ENCODE measurements at regions not wholly inside any gene's neighbourhood (a gene's known extent, or its start where the extent isn't known, plus 50 kb on each side); places are given as distances from the start of the nearest gene placed in this dataset.

DNA sequence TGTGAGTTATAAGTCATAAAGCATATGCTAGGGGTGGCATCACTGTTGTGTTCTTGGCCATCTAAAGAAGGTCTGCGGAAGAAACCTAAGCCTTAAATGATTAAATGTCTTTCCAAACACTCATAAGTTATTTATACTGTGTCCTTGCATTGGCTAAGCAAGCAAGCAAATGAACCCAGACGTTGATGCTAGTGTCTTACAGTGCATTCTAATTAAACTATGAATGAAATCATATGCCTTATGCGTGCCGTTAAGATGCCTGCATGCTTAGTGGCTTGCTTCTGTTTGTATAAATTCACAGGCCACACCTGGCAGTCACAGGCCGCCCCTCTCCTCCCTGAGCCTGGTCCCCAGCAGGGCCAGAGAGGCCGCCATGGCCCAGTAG lies 49.9 kb downstream of the RIN2 start:
- no peak for DNase-seq

- no peak for DNase-seq
These were observed 50.4 kb downstream of the RIN2 start for GRCh38 chr20:19808498-19808897.

DNA sequence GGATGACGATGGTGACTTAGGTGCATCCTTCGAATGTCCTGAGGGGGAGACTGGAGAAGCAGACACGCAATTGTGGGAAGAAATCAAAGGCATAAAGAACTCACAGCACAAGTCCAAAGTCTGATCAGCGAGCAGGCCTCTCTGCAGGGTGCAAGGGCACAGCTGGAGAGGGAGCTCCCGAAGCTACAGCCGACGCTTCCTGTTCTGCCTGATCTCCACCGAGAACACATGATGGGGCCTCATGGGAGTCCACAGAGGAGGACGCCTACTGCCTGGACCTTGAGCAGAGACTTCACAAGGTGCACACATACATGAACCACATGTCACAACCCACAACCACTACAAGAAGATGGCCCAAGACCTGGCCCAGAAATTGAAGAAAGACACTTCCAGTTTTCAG lies 51.4 kb downstream of the RIN2 start:
- DNase-seq: no peak

DNA sequence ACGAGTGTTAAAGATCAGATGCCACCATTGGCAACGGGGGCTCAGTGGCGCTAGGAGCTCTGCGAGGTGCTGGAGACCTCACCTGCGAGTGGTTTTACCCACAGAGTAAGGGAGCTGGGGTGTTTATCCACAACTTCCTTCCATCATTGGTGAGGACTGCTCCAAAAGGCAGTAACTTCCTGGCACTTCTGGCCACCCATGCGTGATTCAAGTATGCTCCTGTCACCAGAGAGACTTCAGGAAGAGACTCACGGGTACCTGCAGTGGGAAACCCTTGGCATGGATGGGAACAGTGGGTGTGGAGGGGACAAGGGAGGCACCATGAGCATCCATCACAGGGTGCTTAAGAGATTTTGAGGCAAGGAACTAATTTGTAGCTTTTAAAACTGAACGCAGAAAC lies 53.2 kb downstream of the RIN2 start:
- DNase-seq: no peak

GRCh38 chr20:19812056-19812455 lies 54.0 kb downstream of the RIN2 start:
- DNase-seq: no peak

DNA sequence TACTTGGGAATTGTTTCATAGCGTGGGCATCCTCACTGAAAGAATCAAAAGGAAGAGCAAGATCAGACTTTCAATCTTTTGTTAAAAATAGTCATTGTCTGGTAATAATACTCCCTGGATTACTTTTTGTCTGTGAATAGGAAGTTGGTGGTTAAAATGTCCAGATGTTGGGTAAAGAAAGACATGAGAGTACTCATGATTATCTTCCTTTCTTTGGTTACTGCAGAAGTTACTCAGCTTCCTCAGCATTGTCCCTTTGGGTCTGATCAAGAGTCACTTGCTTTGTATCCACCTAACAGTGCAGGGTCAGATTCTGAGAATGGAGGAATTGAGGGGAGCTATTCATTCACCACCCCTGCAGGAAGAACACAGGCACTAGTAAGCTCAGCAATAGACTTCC lies 54.6 kb downstream of the RIN2 start:
- DNase-seq: no peak

- no peak for DNase-seq
These were observed 56.0 kb downstream of the RIN2 start for GRCh38 chr20:19813846-19814640.

- DNase-seq: peak; percentile 99
These were observed 57.5 kb downstream of the RIN2 start for GRCh38 chr20:19815553-19815991.

DNA sequence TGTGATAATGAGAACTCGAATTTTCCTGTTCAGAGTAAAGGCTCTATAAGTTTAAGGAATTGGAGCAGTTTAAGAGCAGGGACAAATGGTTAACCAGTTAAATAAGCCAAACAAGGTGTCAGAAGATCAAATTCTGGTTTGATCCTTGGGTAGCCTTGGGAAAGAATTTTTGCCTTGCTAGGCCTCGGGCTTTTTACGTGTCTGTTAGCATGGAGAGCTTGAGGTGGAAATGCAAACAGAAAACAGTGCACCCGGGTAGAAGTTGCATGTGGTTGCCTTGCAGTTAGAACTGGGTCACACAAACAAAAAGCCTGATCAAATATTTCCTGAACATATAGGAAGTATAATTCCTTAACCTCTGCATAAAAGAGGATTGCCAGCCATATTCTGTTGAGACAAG lies 58.3 kb downstream of the RIN2 start:
- no peak for DNase-seq

GRCh38 chr20:19817017-19817416 lies 59.0 kb downstream of the RIN2 start:
- no peak for DNase-seq

- no peak for DNase-seq
These were observed 61.1 kb downstream of the RIN2 start for GRCh38 chr20:19819149-19819548.

DNA sequence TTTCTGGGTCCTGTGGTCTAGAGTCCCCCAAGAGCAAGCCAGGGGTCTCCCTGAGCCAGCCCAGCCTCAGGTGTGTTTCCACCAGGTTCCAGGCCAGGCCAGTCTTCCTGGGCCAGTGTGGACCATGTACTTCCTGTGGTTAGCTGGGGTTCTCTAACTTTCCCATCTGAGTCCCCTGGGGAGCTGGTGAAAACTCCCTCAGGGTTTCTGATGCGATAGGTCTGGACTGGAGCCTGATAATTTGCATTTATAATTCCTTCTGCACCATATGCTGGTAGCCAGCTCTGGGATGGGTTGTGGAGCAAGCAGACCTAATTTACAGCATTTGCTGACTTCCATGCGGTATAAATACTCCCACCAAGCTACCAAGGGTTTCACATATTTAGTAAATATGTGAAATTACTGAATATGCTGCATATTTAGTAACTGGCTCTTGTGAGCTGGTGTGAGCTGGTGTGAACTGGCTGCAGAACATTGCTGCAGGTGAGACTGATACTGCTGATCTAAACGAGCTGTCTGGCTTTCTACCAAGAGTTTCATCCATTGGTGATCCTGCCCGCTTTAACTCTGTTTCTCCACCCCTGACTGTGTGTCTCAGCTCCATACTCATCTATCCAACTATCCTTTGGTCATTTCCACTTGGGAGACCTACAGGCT lies 62.6 kb downstream of the RIN2 start:
- DNase-seq: no peak

- DNase-seq: no peak
These were observed 63.5 kb downstream of the RIN2 start for GRCh38 chr20:19821606-19822005.

DNA sequence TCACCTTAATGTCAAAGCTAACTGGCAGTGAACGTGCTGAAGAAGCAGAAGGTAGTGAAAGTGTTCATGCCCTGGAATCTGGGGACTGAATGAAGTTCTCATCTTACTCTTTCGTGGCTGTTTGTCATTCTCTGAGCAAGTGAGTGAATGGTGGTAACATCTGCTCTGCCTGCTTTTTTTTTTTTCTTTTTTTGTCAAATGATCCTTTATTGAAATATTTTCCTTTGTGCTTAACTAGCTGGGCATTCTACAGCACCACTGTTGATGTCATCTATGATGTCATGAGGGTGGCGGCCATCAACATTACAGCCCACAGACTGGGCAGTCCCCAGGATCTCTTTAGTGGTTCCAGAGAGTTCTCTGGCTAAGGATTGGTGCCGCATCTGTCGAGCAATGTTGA lies 65.2 kb downstream of the RIN2 start:
- no peak for DNase-seq

DNA sequence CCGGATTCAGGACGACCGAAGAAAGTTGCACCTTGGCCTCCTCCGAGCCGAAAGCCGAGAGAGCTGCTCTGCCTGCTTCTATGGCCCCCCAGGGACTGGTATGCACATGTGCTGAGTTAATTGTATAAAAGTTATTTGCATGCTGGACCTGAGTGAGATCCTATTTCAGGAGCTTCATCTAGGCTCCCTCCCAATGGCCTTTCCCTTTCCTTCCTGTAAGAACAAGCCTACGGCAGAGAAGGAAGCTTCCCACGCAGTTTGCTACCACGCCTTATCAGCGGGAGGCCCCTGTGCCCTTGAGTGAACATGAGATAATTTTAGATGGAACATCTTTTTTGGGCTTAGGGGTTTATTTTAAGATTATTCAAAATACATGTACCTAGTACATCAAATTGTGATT lies 65.9 kb downstream of the RIN2 start:
- DNase-seq: no peak

- no peak for DNase-seq
These were observed 66.8 kb downstream of the RIN2 start for GRCh38 chr20:19824861-19825260.

DNA sequence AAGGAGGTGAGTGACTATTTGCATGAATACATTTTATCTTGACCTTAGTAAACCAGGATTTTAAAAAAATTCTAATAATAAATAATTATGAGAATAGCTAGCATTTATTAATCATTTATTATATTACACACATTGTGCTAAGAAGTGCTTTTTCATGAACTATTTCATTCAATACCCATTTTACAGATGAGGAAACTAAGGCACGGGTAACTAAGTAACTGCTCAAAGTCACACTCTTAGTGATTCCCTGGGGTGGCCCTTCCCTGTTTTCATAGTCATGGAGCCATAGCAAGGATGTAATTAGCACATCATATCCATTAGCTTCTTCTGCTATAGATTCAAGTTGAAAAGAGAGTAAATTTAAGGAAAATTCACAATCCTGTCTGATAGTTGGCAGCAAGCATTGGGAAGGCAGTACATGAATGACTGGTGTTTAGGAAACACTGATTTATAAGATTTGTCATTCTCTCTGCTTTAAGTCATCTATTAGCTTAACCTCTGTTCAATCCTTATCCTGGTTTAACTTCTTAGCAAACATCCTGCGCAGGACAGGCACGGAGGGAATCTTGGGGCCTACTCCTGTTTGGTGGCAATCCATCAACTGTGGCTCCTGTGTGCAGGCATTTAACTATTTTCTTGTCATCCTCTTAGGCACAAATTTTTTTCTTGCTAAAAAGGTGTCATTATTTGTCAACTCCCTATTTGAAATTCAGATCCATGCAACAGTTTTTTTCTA lies 68.3 kb downstream of the RIN2 start:
- peak; percentile 27 for DNase-seq

DNA sequence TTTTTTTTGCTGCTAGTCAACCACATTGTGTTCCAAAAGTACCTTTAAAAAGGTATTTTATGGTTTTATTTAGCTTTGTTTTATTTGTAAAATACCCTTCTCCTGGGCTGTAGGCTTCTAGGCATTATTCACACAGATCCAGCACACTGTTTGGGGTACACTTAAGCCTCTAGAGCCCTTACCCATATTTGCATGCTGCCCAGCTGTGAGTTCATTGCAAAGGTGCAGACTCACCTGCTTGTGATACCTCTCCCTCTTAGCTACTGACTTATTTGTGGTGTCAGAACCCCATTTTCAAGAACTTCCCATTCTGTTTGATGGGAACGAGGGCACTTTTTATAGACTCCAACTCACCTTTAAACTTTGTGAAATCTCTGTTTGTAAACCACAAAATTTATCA lies 69.8 kb downstream of the RIN2 start:
- DNase-seq: no peak

DNA sequence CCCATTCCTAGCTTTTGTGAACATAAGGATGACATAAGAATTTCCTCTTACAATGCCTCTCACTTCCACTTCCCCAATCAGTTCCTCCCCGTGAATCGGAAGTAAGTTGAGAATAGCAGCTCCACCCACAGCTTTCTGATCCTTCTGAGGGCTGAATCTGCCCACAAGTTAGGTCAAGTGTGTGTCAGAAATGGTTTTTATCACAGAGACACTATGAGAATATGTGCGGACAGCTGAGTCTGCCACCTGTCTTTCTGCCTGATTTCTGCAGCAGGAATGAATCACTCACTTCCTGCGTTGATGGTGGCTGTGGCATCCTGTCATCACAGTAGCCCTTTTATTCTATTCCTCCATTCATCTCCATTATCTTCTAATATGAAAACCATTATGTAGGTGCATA lies 70.2 kb downstream of the RIN2 start:
- no peak for DNase-seq

DNA sequence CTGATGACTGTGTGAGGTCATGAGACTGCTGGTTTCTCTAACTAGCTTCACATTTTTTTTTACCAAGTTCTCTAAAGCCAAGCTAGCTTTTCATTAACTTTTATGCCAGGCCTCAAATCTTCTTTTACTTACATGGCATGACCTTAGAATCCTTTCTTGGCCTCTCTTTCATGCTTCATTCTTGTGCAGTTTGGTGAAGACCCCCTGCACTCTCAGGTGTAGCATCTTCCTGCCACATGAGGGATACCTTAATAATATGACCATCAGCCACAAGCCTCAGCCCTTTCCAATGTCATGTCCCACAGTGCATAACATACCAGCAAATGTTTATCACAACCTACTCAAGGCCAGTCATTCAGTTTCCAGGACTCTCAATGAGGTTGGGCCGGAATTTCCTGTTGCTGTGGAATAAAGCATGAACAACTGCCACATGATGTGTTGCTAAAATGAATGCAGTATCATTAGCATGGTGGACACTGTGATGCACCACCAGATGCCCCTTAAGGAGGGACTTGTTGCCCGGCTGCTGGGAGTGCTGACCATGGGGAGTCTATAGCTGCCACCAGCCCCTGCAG lies 72.2 kb downstream of the RIN2 start:
- DNase-seq: no peak

DNA sequence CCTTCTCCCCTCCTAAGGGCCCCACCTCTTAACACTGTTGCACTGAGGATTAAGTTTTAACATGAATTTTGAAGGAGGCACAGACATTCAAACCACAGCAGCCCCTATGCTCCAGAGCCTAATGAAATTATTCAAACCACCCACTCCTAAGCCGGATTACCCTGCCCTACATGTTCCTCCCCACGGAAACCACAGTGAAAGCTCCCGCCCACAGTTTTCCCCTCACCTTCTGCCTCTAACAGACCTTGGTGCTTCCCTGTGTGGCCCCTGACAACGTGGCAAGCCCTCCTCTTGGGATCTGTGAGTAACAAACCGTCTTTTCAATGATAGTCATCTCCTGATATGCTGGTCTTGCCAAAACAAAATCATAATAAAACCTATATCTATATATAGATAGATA lies 74.8 kb downstream of the RIN2 start:
- DNase-seq: no peak

DNA sequence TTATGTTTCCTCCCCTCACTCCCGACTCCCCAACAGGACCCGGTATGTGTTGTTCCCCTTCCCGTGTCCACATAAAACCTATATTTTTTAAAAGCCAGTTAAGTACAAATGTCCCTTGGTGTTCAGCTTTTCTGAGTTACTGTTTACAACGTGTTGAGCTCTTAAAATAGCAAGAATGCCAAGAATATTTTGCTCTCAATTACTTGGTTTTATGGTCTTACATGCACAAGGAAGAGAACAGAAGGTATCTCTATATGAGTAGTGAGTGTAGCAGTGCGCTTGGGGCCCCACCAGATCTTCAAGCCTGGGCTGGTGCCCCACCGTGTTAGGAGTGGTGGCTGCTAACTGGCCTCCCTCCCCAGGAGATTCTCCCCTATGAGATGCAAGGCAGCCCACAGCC lies 75.3 kb downstream of the RIN2 start:
- DNase-seq: no peak

GRCh38 chr20:19834287-19834686 lies 76.2 kb downstream of the RIN2 start:
- no peak for DNase-seq

GRCh38 chr20:19834783-19835182 lies 76.7 kb downstream of the RIN2 start:
- DNase-seq: no peak

Measured in kidney glomerular epithelial cell (primary cell).